ENCODE measurements at regions not wholly inside any gene's neighbourhood (a gene's known extent, or its start where the extent isn't known, plus 50 kb on each side); places are given as distances from the start of the nearest gene placed in this dataset.

DNA sequence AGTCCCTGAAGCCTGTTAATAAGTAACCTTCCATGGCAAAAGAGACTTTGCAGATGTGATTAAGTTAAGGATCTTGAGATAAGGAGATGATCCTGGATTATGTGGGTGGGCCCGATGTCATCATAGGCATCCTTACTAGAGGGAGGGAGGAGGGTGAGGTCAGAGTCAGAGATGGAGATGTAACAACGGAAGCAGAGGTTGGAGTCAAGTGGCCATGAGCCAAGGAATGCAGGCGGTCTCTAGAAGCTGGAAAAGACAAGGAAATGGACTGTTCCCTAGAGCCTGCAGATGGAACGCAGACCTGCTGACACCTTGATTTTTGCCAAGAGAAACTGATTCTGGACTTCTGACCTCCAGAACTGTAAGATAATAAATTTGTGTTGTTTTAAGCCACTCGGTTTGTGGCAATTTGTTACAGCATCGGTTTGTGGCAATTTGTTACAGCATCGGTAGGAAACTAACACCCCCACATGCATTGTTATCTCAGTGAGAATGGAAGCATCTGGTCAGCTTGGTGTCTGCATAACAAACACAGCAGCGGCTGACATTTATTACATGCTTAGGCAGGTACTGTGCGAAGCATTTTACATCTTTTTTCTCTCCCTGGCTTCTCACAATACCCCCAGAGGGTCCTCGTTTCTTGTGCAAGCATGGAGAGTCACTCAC, 55.6 kb downstream of the CLDN34 start:
- TF ChIP-seq, protein P1, sequence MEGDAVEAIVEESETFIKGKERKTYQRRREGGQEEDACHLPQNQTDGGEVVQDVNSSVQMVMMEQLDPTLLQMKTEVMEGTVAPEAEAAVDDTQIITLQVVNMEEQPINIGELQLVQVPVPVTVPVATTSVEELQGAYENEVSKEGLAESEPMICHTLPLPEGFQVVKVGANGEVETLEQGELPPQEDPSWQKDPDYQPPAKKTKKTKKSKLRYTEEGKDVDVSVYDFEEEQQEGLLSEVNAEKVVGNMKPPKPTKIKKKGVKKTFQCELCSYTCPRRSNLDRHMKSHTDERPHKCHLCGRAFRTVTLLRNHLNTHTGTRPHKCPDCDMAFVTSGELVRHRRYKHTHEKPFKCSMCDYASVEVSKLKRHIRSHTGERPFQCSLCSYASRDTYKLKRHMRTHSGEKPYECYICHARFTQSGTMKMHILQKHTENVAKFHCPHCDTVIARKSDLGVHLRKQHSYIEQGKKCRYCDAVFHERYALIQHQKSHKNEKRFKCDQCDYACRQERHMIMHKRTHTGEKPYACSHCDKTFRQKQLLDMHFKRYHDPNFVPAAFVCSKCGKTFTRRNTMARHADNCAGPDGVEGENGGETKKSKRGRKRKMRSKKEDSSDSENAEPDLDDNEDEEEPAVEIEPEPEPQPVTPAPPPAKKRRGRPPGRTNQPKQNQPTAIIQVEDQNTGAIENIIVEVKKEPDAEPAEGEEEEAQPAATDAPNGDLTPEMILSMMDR (IDR thresholded peaks at IDR 0.05) = no peak
- no peak for TF ChIP-seq POLR2A (IDR thresholded peaks at IDR 0.05)
